ENCODE measurements at regions not wholly inside any gene's neighbourhood (a gene's known extent, or its start where the extent isn't known, plus 50 kb on each side); places are given as distances from the start of the nearest gene placed in this dataset.

GRCh38 chr14:85063747-85064146 is 466.2 kb upstream of the FLRT2 start:
- POLR2A ChIA-PET: no interaction called here
- H3K27ac ChIP-seq (ENCODE audit: low read depth, low read length, poor library complexity, severe bottlenecking): peak overlapping the region; percentile 48
- H3K4me2 ChIP-seq (ENCODE audit: low read length): peak overlapping the region; percentile 30
- H3K79me2 ChIP-seq (ENCODE audit: insufficient read depth, low read depth, low read length): no peaks in the 10 kb centered on the region
- CTCF ChIA-PET (ENCODE audit: unreplicated experiment): no interaction called here
- no peaks in the 10 kb centered on the region for H3K9me2 ChIP-seq (ENCODE audit: insufficient read depth, low read length)
- no peaks in the 10 kb centered on the region for H3K9me3 ChIP-seq (ENCODE audit: low read length)
- peak; percentile 63 for DNase-seq (ENCODE audit: low spot score)
- H3K4me3 ChIP-seq (ENCODE audit: low read depth, low read length, poor library complexity, severe bottlenecking): no peak overlapping the region
- H3K36me3 ChIP-seq (ENCODE audit: insufficient read depth, low read length): no peaks in the 10 kb centered on the region
- no peak for TF ChIP-seq CTCF (conservative IDR thresholded peaks at IDR 0.05; ENCODE audit: low read length)
- TF ChIP-seq EZH2phosphoT487 (IDR thresholded peaks at IDR 0.05; ENCODE audit: borderline replicate concordance, low read depth, low read length): no peak
- intact Hi-C loops (cut with micrococcal nuclease; ENCODE audit: unreplicated experiment): no loop called here
- no TSS peak for BruUV-seq (replicated peaks)
- no peaks in the 10 kb centered on the region for H4K20me1 ChIP-seq (ENCODE audit: insufficient read depth, low read length)
- H3K4me1 ChIP-seq (ENCODE audit: insufficient read depth, low read length, poor library complexity, severe bottlenecking): peaks cover 19% of the 10 kb centered on the region
- no peak overlapping the region for H2AFZ ChIP-seq (ENCODE audit: low read length)

- Histone ChIP-seq H3K4me1 (ENCODE audit: insufficient read depth, low read length, poor library complexity, severe bottlenecking) (no peaks in the 10 kb centered on the region), H3K9me3 (ENCODE audit: low read length) (no peaks in the 10 kb centered on the region), H3K36me3 (ENCODE audit: insufficient read depth, low read length) (no peaks in the 10 kb centered on the region), H4K20me1 (ENCODE audit: insufficient read depth, low read length) (no peaks in the 10 kb centered on the region), H3K4me2 (ENCODE audit: low read length) (no peak overlapping the region), H3K27ac (ENCODE audit: low read depth, low read length, poor library complexity, severe bottlenecking) (no peak overlapping the region), H3K79me2 (ENCODE audit: insufficient read depth, low read depth, low read length) (no peaks in the 10 kb centered on the region), H3K9me2 (ENCODE audit: insufficient read depth, low read length) (no peaks in the 10 kb centered on the region), H3K4me3 (ENCODE audit: low read depth, low read length, poor library complexity, severe bottlenecking) (no peak overlapping the region), H2AFZ (ENCODE audit: low read length) (no peak overlapping the region)
- intact Hi-C loops (cut with micrococcal nuclease; ENCODE audit: unreplicated experiment): no loop called here
- POLR2A ChIA-PET: no interaction called here
- TF ChIP-seq EZH2phosphoT487 (IDR thresholded peaks at IDR 0.05; ENCODE audit: borderline replicate concordance, low read depth, low read length) (no peak), CTCF (conservative IDR thresholded peaks at IDR 0.05; ENCODE audit: low read length) (no peak)
- no peak for DNase-seq (ENCODE audit: low spot score)
- BruUV-seq (replicated peaks): no TSS peak
- CTCF ChIA-PET (ENCODE audit: unreplicated experiment): no interaction called here
Observed at GRCh38 chr14:85071447-85071846, 458.5 kb upstream of the FLRT2 start.

- DNase-seq (ENCODE audit: low spot score): no peak
- no peak overlapping the region for H2AFZ ChIP-seq (ENCODE audit: low read length)
- TF ChIP-seq CTCF (conservative IDR thresholded peaks at IDR 0.05; ENCODE audit: low read length) (no peak), EZH2phosphoT487 (IDR thresholded peaks at IDR 0.05; ENCODE audit: borderline replicate concordance, low read depth, low read length) (no peak)
- H3K79me2 ChIP-seq (ENCODE audit: insufficient read depth, low read depth, low read length): no peaks in the 10 kb centered on the region
- ChIA-PET CTCF (ENCODE audit: unreplicated experiment) (no interaction called here), POLR2A (no interaction called here)
- no TSS peak for BruUV-seq (replicated peaks)
- no peaks in the 10 kb centered on the region for H4K20me1 ChIP-seq (ENCODE audit: insufficient read depth, low read length)
- no peaks in the 10 kb centered on the region for H3K9me2 ChIP-seq (ENCODE audit: insufficient read depth, low read length)
- H3K27ac ChIP-seq (ENCODE audit: low read depth, low read length, poor library complexity, severe bottlenecking): no peak overlapping the region
- H3K9me3 ChIP-seq (ENCODE audit: low read length): no peaks in the 10 kb centered on the region
- intact Hi-C loops (cut with micrococcal nuclease; ENCODE audit: unreplicated experiment): no loop called here
- no peaks in the 10 kb centered on the region for H3K4me1 ChIP-seq (ENCODE audit: insufficient read depth, low read length, poor library complexity, severe bottlenecking)
- H3K4me3 ChIP-seq (ENCODE audit: low read depth, low read length, poor library complexity, severe bottlenecking): no peak overlapping the region
- H3K4me2 ChIP-seq (ENCODE audit: low read length): no peak overlapping the region
- no peaks in the 10 kb centered on the region for H3K36me3 ChIP-seq (ENCODE audit: insufficient read depth, low read length)
Observed at GRCh38 chr14:85074955-85075354, 455.0 kb upstream of the FLRT2 start.

All from OCI-LY7 (cell line).